PFSK-1 (cell line): ENCODE measurements at regions not wholly inside any gene's neighbourhood (a gene's known extent, or its start where the extent isn't known, plus 50 kb on each side); places are given as distances from the start of the nearest gene placed in this dataset.

Experiments used
- FOXP2 ChIP-seq: optimal IDR thresholded peaks from 2 replicates; pipeline ENCODE3; 2011; ENCODE audit warnings: borderline replicate concordance, control low read depth, inconsistent platforms; ENCODE audit not compliant: insufficient read depth; ENCODE audit errors: extremely low read length, extremely low read depth
- POLR2AphosphoS5 ChIP-seq: IDR thresholded peaks from 2 replicates; pipeline ENCODE4 v1.6.1; 2012; ENCODE audit warnings: low read depth, mild to moderate bottlenecking, control low read depth, low read length, moderate library complexity
- TAF1 ChIP-seq: IDR thresholded peaks from 2 replicates; pipeline ENCODE4 v1.6.1; 2012; ENCODE audit warnings: low read length, control low read depth, borderline replicate concordance; ENCODE audit not compliant: insufficient read depth

DNA sequence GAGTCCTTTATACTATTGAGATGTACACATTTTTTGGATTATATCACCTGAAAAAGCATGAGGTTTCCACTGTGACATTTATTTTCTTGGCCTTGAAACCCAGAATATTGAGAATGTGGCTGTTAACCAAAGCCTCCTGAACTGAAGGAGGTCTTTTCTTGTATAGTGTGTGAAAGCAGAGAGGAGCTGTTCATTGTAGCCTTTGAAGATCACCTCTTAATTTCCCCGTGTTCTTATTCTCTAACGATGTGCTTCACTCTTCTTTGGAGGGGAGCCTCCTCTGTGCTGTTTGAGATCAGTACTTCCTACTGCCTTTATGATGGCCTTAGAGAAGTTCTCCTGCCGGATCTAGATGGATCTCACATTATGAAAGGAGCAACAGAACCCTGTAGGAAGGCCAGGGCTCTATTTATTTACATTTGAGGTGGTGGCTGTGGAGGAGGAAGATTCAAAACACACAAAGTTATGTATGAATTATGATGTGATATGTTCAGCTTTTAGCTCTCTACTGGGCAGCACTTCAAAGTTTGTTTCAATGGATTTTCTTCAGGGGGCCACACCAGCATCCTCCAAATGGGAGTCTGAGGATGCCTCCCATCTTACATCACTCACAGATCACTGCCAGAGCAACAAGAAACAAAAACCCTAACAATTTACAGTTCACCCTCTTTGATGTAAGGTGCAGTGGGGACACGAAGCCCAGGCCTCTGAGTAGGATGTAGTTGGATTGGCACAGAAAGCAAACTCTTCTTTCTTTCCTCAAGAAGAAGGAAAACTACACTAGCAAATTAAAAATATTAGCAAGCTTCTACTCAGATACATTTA, 322.3 kb downstream of the DLEU7 start:
- TF ChIP-seq FOXP2 (no peak), TAF1 (no peak), POLR2AphosphoS5 (no peak)
